ENCODE measurements at regions not wholly inside any gene's neighbourhood (a gene's known extent, or its start where the extent isn't known, plus 50 kb on each side); places are given as distances from the start of the nearest gene placed in this dataset.
"Not testable (repeated sequence)": the region's sequence is repeated elsewhere in the genome, so short reads cannot be mapped to it uniquely, and the experiment has no call there.

DNA sequence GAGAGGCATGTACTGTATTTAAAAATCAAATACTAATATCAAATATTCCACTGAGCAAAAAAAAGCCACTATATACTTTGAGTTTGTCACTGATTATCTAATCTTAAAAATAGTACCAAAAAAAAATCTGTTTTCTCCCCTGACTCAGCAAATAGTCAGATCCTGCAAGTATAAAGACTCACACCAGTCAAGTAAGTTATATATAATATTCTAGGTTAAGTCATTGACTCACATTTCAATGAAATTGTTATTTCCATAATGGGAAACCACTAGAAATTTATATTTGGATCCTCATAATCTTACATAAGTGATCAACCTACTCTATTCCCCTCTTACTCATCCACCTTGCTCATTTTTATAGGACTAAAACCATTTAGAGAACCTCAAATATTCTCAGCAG, 447.2 kb upstream of the MEF2C start:
- no peak for DNase-seq (ENCODE audit: low read depth)
- TF ChIP-seq, protein P1, sequence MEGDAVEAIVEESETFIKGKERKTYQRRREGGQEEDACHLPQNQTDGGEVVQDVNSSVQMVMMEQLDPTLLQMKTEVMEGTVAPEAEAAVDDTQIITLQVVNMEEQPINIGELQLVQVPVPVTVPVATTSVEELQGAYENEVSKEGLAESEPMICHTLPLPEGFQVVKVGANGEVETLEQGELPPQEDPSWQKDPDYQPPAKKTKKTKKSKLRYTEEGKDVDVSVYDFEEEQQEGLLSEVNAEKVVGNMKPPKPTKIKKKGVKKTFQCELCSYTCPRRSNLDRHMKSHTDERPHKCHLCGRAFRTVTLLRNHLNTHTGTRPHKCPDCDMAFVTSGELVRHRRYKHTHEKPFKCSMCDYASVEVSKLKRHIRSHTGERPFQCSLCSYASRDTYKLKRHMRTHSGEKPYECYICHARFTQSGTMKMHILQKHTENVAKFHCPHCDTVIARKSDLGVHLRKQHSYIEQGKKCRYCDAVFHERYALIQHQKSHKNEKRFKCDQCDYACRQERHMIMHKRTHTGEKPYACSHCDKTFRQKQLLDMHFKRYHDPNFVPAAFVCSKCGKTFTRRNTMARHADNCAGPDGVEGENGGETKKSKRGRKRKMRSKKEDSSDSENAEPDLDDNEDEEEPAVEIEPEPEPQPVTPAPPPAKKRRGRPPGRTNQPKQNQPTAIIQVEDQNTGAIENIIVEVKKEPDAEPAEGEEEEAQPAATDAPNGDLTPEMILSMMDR (IDR thresholded peaks at IDR 0.05; ENCODE audit: insufficient read depth, low read depth, low read length, missing control alignments): no peak

DNA sequence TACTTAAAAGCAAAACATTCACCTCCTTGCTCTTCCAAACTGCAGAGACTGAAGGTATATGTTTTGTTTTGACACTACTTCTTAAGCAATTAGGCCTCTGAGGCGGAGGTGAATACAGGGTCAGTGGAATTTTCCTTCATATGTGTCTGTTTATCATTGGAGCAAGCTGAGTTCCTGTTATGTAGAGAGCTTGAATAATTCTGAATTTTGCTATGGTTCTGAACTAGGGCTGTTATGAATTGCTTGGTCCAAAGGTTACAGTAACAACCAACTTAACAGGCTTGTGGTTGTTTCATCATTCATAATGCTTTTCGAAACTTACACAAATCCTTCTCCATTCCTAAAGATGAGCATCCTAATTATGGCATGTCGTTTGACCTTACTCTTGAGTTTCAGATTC, 444.6 kb upstream of the MEF2C start:
- DNase-seq (ENCODE audit: low read depth): no peak
- no peak overlapping the region for H3K4me3 ChIP-seq (ENCODE audit: low read length)
- TF ChIP-seq, protein P1 (IDR thresholded peaks at IDR 0.05; ENCODE audit: insufficient read depth, low read depth, low read length, missing control alignments): no peak

More for the DNA sequence above, 447.2 kb upstream of the MEF2C start:
- no peak overlapping the region for H3K4me3 ChIP-seq (ENCODE audit: low read length)

DNA sequence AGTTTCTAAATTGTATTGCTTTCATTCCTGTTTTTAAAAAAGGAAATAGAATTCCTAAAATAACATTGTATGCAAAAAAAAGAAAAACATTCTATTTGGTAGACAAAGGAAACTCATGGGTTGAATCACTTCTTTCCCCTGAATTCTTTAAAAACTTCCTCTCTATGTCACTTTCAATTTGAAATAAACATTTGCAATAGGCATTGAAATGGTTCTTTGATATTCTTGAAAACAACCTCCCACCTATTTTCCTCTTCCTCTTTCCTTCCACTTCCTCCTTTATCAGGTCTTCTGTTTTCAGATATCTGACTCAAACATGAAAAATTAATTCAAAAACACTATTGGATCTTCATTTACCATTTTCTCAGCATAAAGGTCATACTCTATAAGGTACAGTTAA, 442.0 kb upstream of the MEF2C start:
- no peak for DNase-seq (ENCODE audit: low read depth)
- no peak overlapping the region for H3K4me3 ChIP-seq (ENCODE audit: low read length)
- TF ChIP-seq, protein P1 (IDR thresholded peaks at IDR 0.05; ENCODE audit: insufficient read depth, low read depth, low read length, missing control alignments): no peak

DNA sequence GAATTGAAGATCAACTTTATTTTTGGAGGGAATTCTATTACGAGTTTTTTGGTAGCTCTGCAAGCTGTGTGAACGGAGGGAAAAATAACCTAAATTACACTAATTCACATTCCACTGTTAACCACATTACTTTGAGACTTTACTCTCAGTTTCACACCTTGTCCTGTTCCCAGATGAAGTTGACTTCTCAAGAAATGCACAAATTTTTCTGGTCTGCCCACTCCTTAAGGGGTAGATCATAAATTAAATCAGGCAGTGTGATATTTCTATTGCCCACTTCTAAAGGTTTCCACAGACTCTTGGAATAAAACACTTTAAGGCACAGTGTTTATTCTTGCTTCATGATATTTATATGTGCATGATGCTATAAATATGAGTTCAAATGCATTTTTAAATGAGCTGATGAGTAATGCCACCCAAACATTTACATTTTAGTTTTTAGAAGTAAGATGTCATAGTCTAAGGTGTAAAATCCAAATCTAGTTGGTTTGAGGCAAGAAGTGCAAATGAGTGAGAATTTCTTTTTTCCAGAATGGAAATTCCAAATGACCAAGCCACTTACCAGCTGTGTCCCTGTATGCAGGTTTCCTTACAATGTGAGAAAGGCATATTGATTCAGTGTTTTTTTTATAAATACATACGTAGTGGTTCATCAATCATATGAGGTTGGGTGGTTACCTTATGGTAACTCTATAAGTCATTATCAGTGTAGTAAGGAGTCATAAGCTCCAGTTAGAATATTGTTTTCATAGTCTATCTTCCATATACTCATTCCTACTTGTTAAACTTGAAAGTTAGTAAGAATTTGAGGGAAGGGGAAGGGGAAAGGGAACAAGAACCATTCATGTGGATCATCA, 437.7 kb upstream of the MEF2C start:
- no peak for DNase-seq (ENCODE audit: low read depth)
- no peak overlapping the region for H3K4me3 ChIP-seq (ENCODE audit: low read length)
- TF ChIP-seq, protein P1 (IDR thresholded peaks at IDR 0.05; ENCODE audit: insufficient read depth, low read depth, low read length, missing control alignments): no peak

DNA sequence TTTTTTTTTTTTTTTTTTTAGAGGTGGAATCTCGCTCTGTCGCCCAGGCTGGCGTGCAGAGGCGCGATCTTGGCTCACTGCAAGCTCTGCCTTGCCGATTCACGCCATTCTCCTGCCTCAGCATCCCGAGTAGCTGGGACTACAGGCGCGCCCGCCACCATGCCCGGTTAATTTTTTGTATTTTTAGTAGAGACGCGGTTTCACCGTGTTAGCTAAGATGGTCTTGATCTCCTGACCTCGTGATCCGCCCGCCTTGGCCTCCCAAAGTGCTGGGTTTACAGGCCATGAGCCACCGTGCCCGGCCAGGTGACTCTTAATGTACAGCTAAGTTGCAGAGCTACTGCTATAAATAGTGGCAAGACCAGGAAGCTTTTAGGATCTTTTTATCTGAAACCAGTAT, 434.9 kb upstream of the MEF2C start:
- not testable (repeated sequence) for H3K4me3 ChIP-seq (ENCODE audit: low read length); DNase-seq (ENCODE audit: low read depth)

DNA sequence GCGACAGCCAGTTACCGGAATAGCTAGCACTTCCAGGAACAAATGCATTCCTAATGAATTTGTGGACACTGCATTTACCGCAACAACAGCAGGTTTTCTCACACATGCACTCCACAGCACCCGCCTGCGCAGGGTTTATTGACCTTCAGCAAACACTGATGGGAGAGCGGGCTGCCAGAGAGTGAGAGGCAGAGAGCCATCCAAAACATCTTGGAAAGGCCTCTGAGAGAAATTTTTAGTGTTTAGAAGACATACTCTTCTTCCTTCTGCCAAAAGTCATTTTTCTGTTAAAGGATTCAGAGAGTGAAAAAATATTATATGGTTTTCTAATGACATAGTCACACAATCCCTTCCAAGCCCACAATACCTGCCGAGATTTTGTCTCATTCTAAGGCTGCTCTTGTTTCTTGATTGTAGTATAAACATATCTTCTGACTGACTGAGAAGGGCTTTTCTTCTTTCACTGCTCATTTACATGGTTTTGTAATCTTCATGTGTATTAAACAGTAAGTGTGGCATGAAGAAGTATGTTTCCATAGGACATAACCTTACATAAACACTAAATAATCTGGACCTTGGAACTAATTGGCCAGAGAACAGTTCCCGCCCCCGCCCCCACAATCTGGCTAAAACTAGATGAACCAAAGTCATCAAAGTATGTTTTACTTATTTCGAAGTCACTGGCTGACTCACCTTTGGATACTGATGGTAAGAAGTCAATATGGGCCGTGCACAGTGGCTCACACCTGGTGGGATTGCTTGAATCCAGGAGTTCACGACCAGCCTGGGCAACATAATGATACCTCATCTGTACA, 432.5 kb upstream of the MEF2C start:
- DNase-seq (ENCODE audit: low read depth): peak; percentile 51
- no peak overlapping the region for H3K4me3 ChIP-seq (ENCODE audit: low read length)
- TF ChIP-seq, protein P1 (IDR thresholded peaks at IDR 0.05; ENCODE audit: insufficient read depth, low read depth, low read length, missing control alignments): no peak

DNA sequence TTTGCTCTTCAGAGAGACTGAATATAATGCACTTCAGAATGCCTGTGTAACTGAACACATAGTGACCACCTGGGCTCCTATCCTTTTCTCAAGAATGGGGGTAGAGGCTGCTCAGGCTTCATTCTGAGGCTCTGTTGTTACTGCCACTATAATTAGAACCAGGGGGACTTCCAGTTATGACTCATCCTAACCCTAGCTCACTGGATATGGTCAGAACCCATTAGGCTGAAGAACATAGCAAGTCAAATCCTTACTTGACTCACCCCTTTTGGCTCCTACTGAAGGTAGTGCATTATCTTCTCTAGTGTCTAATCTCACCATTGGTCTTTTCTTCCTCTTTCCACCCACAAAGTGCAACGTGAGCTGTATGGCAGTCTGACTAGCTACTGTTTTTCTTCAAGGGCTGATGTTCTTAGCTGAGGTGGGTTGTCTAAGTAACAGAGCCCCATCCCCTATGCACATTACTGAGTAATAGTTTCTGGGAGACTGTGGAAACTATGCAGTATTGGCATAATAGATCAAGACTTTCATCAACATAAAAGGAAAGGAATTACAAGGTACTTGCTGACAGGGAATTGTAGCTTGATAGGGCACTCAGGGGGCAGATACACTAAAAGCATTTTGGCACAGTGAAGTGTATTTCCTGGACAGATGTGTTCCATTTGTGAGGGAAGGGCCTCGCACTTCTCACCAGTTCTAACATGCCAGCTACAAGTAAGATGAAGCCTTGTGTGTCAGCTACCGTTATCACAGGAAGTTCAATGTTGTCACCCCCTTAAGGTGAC, 431.0 kb upstream of the MEF2C start:
- DNase-seq (ENCODE audit: low read depth): peak; percentile 76
- TF ChIP-seq, protein P1 (IDR thresholded peaks at IDR 0.05; ENCODE audit: insufficient read depth, low read depth, low read length, missing control alignments): no peak
- no peak overlapping the region for H3K4me3 ChIP-seq (ENCODE audit: low read length)
